HEK293 (cell line): ENCODE measurements at regions not wholly inside any gene's neighbourhood (a gene's known extent, or its start where the extent isn't known, plus 50 kb on each side); places are given as distances from the start of the nearest gene placed in this dataset.

Experiments used
- CTCF ChIA-PET: fragments of 350-600 bp; formaldehyde crosslinking; extraction: SDS; loops from one replicate; lab custom pipeline; 2021; ENCODE audit warnings: antibody characterized with exemption; lab: Yijun Ruan, JAX
- POLR2A ChIA-PET: fragments of 300-600 bp; formaldehyde crosslinking; extraction: SDS; loops from one replicate; lab custom pipeline; 2020; ENCODE audit warnings: antibody characterized with exemption, inconsistent platforms; lab: Yijun Ruan, JAX
- H3K27ac ChIP-seq: fragments of 200-500 bp; sonication (Bioruptor generic); 2 replicates; pipeline ENCODE4 v1.5.1; 2014; ENCODE audit warnings: low read depth, low read length, control low read depth, inconsistent platforms; ENCODE audit errors: extremely low read depth
- H3K36me3 ChIP-seq, 2 experiments: fragments of 200-500 bp in 1 of 2; sonication (Bioruptor generic) in 1 of 2; 1 replicate in 1 of 2; 2 replicates in 1 of 2; pipeline ENCODE4 v1.5.1; 2014 to 2017; ENCODE audit warnings: inconsistent platforms in 2 of 2, low read length in 2 of 2; ENCODE audit not compliant: control insufficient read depth in 2 of 2, insufficient read depth in 1 of 2
- H3K4me1 ChIP-seq: fragments of 200-500 bp; sonication (Bioruptor generic); 2 replicates; pipeline ENCODE4 v1.5.1; 2014; ENCODE audit warnings: mild to moderate bottlenecking, low read length, inconsistent platforms; ENCODE audit not compliant: control insufficient read depth, insufficient read depth
- H3K4me3 ChIP-seq: 2 replicates; pipeline ENCODE4 v1.5.1; 2011; ENCODE audit warnings: low read depth, mild to moderate bottlenecking, control low read depth, low read length, moderate library complexity
- H3K9me3 ChIP-seq: fragments of 200-500 bp; sonication (Bioruptor generic); 2 replicates; pipeline ENCODE4 v1.5.1; 2014; ENCODE audit warnings: low read depth, low read length, inconsistent platforms; ENCODE audit not compliant: control insufficient read depth, insufficient read depth
- BCL11B ChIP-seq: fragments of 450-650 bp; formaldehyde crosslinking; IDR thresholded peaks from 2 replicates; pipeline ENCODE4 v1.5.1; 2016; ENCODE audit warnings: low read depth, missing biosample characterization, missing genetic modification characterization
- GFI1B ChIP-seq: fragments of 450-650 bp; formaldehyde crosslinking; IDR thresholded peaks from 2 replicates; pipeline ENCODE4 v1.5.1; 2016; ENCODE audit warnings: missing biosample characterization, missing genetic modification characterization
- KLF16 ChIP-seq: fragments of 450-650 bp; formaldehyde crosslinking; IDR thresholded peaks from 2 replicates; pipeline ENCODE4 v1.5.1; 2017; ENCODE audit warnings: missing biosample characterization, missing genetic modification characterization
- KLF7 ChIP-seq: fragments of 450-650 bp; formaldehyde crosslinking; IDR thresholded peaks from 2 replicates; pipeline ENCODE4 v1.5.1; 2016; ENCODE audit warnings: missing biosample characterization, missing genetic modification characterization, borderline replicate concordance
- KLF8 ChIP-seq: fragments of 450-650 bp; formaldehyde crosslinking; IDR thresholded peaks from 2 replicates; pipeline ENCODE4 v1.5.1; 2016; ENCODE audit warnings: missing biosample characterization, missing genetic modification characterization
- SALL2 ChIP-seq: fragments of 450-650 bp; formaldehyde crosslinking; IDR thresholded peaks from 2 replicates; pipeline ENCODE4 v1.5.0; 2017; ENCODE audit warnings: missing biosample characterization, mild to moderate bottlenecking, missing genetic modification characterization, borderline replicate concordance
- TCF7L2 ChIP-seq: IDR thresholded peaks from 2 replicates; pipeline ENCODE4 v1.6.1; 2011; ENCODE audit warnings: low read depth, mild to moderate bottlenecking, inconsistent platforms, low read length, moderate library complexity, borderline replicate concordance
- TRIM28 ChIP-seq: IDR thresholded peaks from 2 replicates; pipeline ENCODE4 v1.6.1; 2011; ENCODE audit warnings: low read length, control low read depth, borderline replicate concordance
- ZBTB20 ChIP-seq: fragments of 450-650 bp; formaldehyde crosslinking; IDR thresholded peaks from 2 replicates; pipeline ENCODE4 v1.5.1; 2016; ENCODE audit warnings: missing biosample characterization, missing genetic modification characterization
- ZBTB8A ChIP-seq: fragments of 450-650 bp; formaldehyde crosslinking; IDR thresholded peaks from 2 replicates; pipeline ENCODE4 v1.5.1; 2016; ENCODE audit warnings: missing biosample characterization, missing genetic modification characterization
- ZEB2 ChIP-seq: fragments of 450-650 bp; formaldehyde crosslinking; IDR thresholded peaks from 2 replicates; pipeline ENCODE4 v1.5.1; 2016; ENCODE audit warnings: missing biosample characterization, missing genetic modification characterization
- ZFP69B ChIP-seq: fragments of 450-650 bp; formaldehyde crosslinking; IDR thresholded peaks from 2 replicates; pipeline ENCODE4 v1.5.1; 2016; ENCODE audit warnings: missing biosample characterization, missing genetic modification characterization
- ZNF121 ChIP-seq: fragments of 450-650 bp; formaldehyde crosslinking; IDR thresholded peaks from 2 replicates; pipeline ENCODE4 v1.5.1; 2016; ENCODE audit warnings: missing biosample characterization, missing genetic modification characterization
- ZNF140 ChIP-seq: fragments of 450-650 bp; formaldehyde crosslinking; IDR thresholded peaks from 2 replicates; pipeline ENCODE4 v1.5.1; 2016; ENCODE audit warnings: missing biosample characterization, missing genetic modification characterization
- ZNF148 ChIP-seq: fragments of 450-650 bp; formaldehyde crosslinking; IDR thresholded peaks from 2 replicates; pipeline ENCODE4 v1.5.0; 2017; ENCODE audit warnings: missing biosample characterization, missing genetic modification characterization, borderline replicate concordance
- ZNF398 ChIP-seq: fragments of 450-650 bp; formaldehyde crosslinking; IDR thresholded peaks from 2 replicates; pipeline ENCODE4 v1.5.1; 2017; ENCODE audit warnings: missing biosample characterization, missing genetic modification characterization
- ZNF433 ChIP-seq: fragments of 450-650 bp; formaldehyde crosslinking; IDR thresholded peaks from 2 replicates; pipeline ENCODE4 v1.5.1; 2016; ENCODE audit warnings: missing biosample characterization, missing genetic modification characterization, low read depth
- ZNF529 ChIP-seq: fragments of 450-650 bp; formaldehyde crosslinking; IDR thresholded peaks from 2 replicates; pipeline ENCODE4 v1.5.1; 2017; ENCODE audit warnings: missing genetic modification characterization, missing biosample characterization; ENCODE audit not compliant: insufficient replicate concordance
- ZNF560 ChIP-seq: fragments of 450-650 bp; formaldehyde crosslinking; IDR thresholded peaks from 2 replicates; pipeline ENCODE4 v1.5.1; 2017; ENCODE audit warnings: missing biosample characterization, missing genetic modification characterization, borderline replicate concordance
- ZNF621 ChIP-seq: fragments of 450-650 bp; formaldehyde crosslinking; IDR thresholded peaks from 2 replicates; pipeline ENCODE4 v1.5.1; 2017; ENCODE audit warnings: missing biosample characterization, missing genetic modification characterization
- ZNF776 ChIP-seq: fragments of 450-650 bp; formaldehyde crosslinking; IDR thresholded peaks from 2 replicates; pipeline ENCODE4 v1.5.0; 2017; ENCODE audit warnings: missing biosample characterization, missing genetic modification characterization, borderline replicate concordance
- ZNF785 ChIP-seq: fragments of 450-650 bp; formaldehyde crosslinking; IDR thresholded peaks from 2 replicates; pipeline ENCODE4 v1.5.1; 2016; ENCODE audit warnings: missing biosample characterization, missing genetic modification characterization
- ZNF792 ChIP-seq: fragments of 450-650 bp; formaldehyde crosslinking; IDR thresholded peaks from 2 replicates; pipeline ENCODE4 v1.5.1; 2016; ENCODE audit warnings: missing biosample characterization, missing genetic modification characterization
- TF ChIP-seq, protein P1 (sequence below): fragments of 450-650 bp; formaldehyde crosslinking; IDR thresholded peaks from 2 replicates; pipeline ENCODE4 v1.5.1; 2016; ENCODE audit warnings: missing biosample characterization, missing genetic modification characterization

GRCh38 chr20:58107533-58107932, 120.9 kb downstream of the ANKRD60 start:
- no peaks in the 10 kb centered on the region for H3K4me1 ChIP-seq
- TF ChIP-seq TRIM28 (no peak), KLF8 (tag by site-specific recombination) (no peak), ZNF148 (no peak), ZNF792 (tag by site-specific recombination) (no peak), ZBTB8A (tag by site-specific recombination) (no peak), ZNF621 (tag by site-specific recombination) (no peak)
- ChIA-PET POLR2A (no interaction called here), CTCF (interaction anchor here (0.6 to 1.3 kb wide), 3 partner anchors 11 to 332 kb away, joined by 3 to 5 read pairs (median 3); no protein-coding TSS in a partner anchor)
- H3K4me3 ChIP-seq = no peak overlapping the region
- no peak overlapping the region for H3K27ac ChIP-seq
- H3K9me3 ChIP-seq = no peaks in the 10 kb centered on the region
- no peaks in the 10 kb centered on the region for H3K36me3 ChIP-seq

DNA sequence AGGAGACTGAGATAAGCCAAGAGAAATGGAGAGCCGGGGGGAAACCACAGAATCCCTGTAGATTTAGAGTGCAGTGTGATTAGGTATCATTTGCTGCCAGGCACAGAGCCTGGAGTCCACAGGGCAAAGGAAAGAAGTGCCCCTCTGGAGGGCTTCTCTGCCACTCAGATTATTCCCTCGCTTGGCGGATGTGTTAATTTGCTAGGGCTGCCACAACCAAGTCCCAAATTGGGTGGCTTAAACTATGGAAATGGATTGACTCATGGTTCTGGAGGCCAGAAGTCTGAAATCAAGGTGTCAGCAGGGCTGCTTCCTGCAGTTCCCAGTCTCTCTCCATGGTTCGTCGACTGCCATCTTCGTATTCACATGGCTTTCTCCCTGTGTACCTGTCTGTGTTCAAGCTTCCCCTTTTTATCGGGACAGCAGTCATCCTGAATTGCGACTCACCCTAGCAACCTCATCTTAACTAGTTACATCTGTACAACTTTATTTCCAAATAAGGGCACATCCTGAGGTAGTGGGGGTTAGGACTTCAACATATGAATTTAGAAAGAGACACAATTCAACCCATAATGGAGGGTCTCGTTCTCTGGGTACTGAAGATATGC, 122.2 kb downstream of the ANKRD60 start:
- no peak overlapping the region for H3K27ac ChIP-seq
- no peak for TF ChIP-seq ZNF529
- TF ChIP-seq KLF16 (tag by site-specific recombination) = no peak
- TF ChIP-seq SALL2 (tag by site-specific recombination) = no peak
- no peak for TF ChIP-seq ZBTB20 (tag by site-specific recombination)
- no peak for TF ChIP-seq GFI1B (tag by site-specific recombination)
- ChIA-PET POLR2A (no interaction called here), CTCF (interaction anchor here (1.3 to 2.0 kb wide), 2 partner anchors 10 to 19 kb away, joined by 3 to 4 read pairs; no protein-coding TSS in a partner anchor)
- no peaks in the 10 kb centered on the region for H3K36me3 ChIP-seq
- no peaks in the 10 kb centered on the region for H3K9me3 ChIP-seq
- no peak overlapping the region for H3K4me3 ChIP-seq
- H3K4me1 ChIP-seq = no peaks in the 10 kb centered on the region

GRCh38 chr20:58103961-58104360, 124.5 kb downstream of the ANKRD60 start:
- no peaks in the 10 kb centered on the region for H3K36me3 ChIP-seq
- H3K4me3 ChIP-seq = no peak overlapping the region
- no peaks in the 10 kb centered on the region for H3K9me3 ChIP-seq
- H3K27ac ChIP-seq = no peak overlapping the region
- ChIA-PET POLR2A (no interaction called here), CTCF (interaction anchor here (1.7 kb wide), 1 partner anchor 17 kb away, joined by 4 read pairs; no protein-coding TSS in a partner anchor)
- TF ChIP-seq, protein P1, sequence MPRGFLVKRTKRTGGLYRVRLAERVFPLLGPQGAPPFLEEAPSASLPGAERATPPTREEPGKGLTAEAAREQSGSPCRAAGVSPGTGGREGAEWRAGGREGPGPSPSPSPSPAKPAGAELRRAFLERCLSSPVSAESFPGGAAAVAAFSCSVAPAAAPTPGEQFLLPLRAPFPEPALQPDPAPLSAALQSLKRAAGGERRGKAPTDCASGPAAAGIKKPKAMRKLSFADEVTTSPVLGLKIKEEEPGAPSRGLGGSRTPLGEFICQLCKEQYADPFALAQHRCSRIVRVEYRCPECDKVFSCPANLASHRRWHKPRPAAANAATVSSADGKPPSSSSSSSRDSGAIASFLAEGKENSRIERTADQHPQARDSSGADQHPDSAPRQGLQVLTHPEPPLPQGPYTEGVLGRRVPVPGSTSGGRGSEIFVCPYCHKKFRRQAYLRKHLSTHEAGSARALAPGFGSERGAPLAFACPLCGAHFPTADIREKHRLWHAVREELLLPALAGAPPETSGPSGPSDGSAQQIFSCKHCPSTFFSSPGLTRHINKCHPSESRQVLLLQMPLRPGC = no peak
- no peak for TF ChIP-seq ZEB2 (tag by site-specific recombination)
- TF ChIP-seq ZNF140 (tag by site-specific recombination) = no peak
- no peaks in the 10 kb centered on the region for H3K4me1 ChIP-seq

DNA sequence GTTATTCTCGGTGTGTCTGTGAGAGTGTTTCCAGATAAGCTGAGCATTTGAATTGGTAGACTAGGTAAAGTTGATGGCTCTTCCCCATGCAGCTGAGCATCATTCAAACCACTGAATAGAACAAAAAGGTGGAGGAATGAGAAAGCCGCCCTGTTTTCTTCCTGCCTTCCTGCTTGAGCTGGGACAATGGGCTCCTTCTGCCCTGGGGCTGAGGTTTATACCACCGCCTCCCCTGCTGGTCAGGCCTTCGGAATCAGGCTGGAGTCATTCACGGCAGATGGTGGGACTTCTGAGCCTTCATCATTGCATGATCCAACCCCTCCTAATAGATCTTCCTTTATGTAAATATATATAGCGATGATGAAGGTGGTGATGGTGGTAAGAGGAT, 124.9 kb downstream of the ANKRD60 start:
- ChIA-PET POLR2A (no interaction called here), CTCF (interaction anchor here (1.7 kb wide), 1 partner anchor 17 kb away, joined by 4 read pairs; no protein-coding TSS in a partner anchor)
- Histone ChIP-seq H3K9me3 (no peaks in the 10 kb centered on the region), H3K27ac (no peak overlapping the region), H3K4me1 (no peaks in the 10 kb centered on the region), H3K4me3 (no peak overlapping the region), H3K36me3 (no peaks in the 10 kb centered on the region)
- TF ChIP-seq ZFP69B (tag by site-specific recombination) (no peak), TRIM28 (no peak), ZNF433 (no peak), ZNF560 (no peak), ZNF398 (tag by site-specific recombination) (no peak), TCF7L2 (no peak), BCL11B (no peak), ZNF121 (tag by site-specific recombination) (no peak), KLF7 (tag by site-specific recombination) (no peak), ZNF776 (tag by site-specific recombination) (no peak), ZNF785 (tag by site-specific recombination) (no peak)
